ENCODE measurements at regions not wholly inside any gene's neighbourhood (a gene's known extent, or its start where the extent isn't known, plus 50 kb on each side); places are given as distances from the start of the nearest gene placed in this dataset.

- TF ChIP-seq POLR2A (IDR thresholded peaks at IDR 0.05) = no peak
- TF ChIP-seq CTCF (IDR thresholded peaks at IDR 0.05) = no peak
Observed at GRCh38 chr6:166834049-166834448, 122.3 kb downstream of the RNASET2 start.
